ENCODE measurements at regions not wholly inside any gene's neighbourhood (a gene's known extent, or its start where the extent isn't known, plus 50 kb on each side); places are given as distances from the start of the nearest gene placed in this dataset.

GRCh38 chr5:14977058-14977685 lies 105.6 kb upstream of the ANKH start:
- TF ChIP-seq POLR2A (IDR thresholded peaks at IDR 0.05; ENCODE audit: low read depth, low read length) (no peak), EP300 (IDR thresholded peaks at IDR 0.05; ENCODE audit: borderline replicate concordance in 1 of 2, control insufficient read depth in 1 of 2, low read depth in 2 of 2, low read length in 2 of 2) (no peak), CTCF (IDR thresholded peaks at IDR 0.05 in 2 of 3, conservative IDR thresholded peaks at IDR 0.05 in 1 of 3; ENCODE audit: control insufficient read depth in 2 of 3, extremely low read depth in 1 of 3, insufficient read depth in 1 of 3, low read depth in 3 of 3, low read length in 3 of 3) (no peak), RCOR1 (conservative IDR thresholded peaks at IDR 0.05; ENCODE audit: low read depth, low read length) (no peak), ZNF687 (IDR thresholded peaks at IDR 0.05) (no peak), TCF7 (IDR thresholded peaks at IDR 0.05; ENCODE audit: borderline replicate concordance) (no peak), MAX (IDR thresholded peaks at IDR 0.05; ENCODE audit: low read depth, low read length) (no peak), CBX5 (IDR thresholded peaks at IDR 0.05; ENCODE audit: low read depth) (no peak), SIN3A (IDR thresholded peaks at IDR 0.05; ENCODE audit: low read depth, low read length) (no peak), ATF2 (IDR thresholded peaks at IDR 0.05; ENCODE audit: low read length) (no peak)
